ENCODE measurements at regions not wholly inside any gene's neighbourhood (a gene's known extent, or its start where the extent isn't known, plus 50 kb on each side); places are given as distances from the start of the nearest gene placed in this dataset.

- TF ChIP-seq CTCF (IDR thresholded peaks at IDR 0.05) (no peak), POLR2AphosphoS5 (IDR thresholded peaks at IDR 0.05; ENCODE audit: low read depth, low read length) (no peak)
Measured at GRCh38 chr5:93220431-93220830, 360.6 kb downstream of the NR2F1-AS1 start.
